K562 (cell line): ENCODE measurements at regions not wholly inside any gene's neighbourhood (a gene's known extent, or its start where the extent isn't known, plus 50 kb on each side); places are given as distances from the start of the nearest gene placed in this dataset.

Experiments used
- CTCF ChIP-seq, 3 experiments: IDR thresholded peaks in 2 of 3; conservative IDR thresholded peaks in 1 of 3; 2 replicates each; pipeline ENCODE4 v1.5.1; 2011 to 2012; ENCODE audit warnings: low read length in 3 of 3, mild to moderate bottlenecking in 3 of 3, control low read depth in 2 of 3, improper control_type of control experiment in 1 of 3, inconsistent platforms in 1 of 3, low read depth in 1 of 3, mixed read lengths in 1 of 3, moderate library complexity in 1 of 3; ENCODE audit not compliant: insufficient read depth in 2 of 3
- MCM7 ChIP-seq, 2 experiments: fragments of 450-650 bp; IDR thresholded peaks; 2 replicates each; pipeline ENCODE4 v1.6.1; 2016 to 2018
- POLR2A ChIP-seq: fragments of 450-650 bp; conservative IDR thresholded peaks from 2 replicates; pipeline ENCODE4 v1.6.1; 2016
- RAD51 ChIP-seq: fragments of 450-650 bp; IDR thresholded peaks from 2 replicates; pipeline ENCODE4 v1.7.1; 2016; ENCODE audit warnings: low read depth, mild to moderate bottlenecking, borderline replicate concordance
- ZNF431 ChIP-seq: sonication (generic); formaldehyde crosslinking; IDR thresholded peaks from 2 replicates; pipeline ENCODE4 v1.8.0; 2022; ENCODE audit warnings: mild to moderate bottlenecking, missing genetic modification reagents

- TF ChIP-seq MCM7 (IDR thresholded peaks at IDR 0.05) (no peak), POLR2A (no peak), ZNF431 (CRISPR knock-in tag) (no peak), CTCF (IDR thresholded peaks at IDR 0.05 in 2 of 3, conservative IDR thresholded peaks at IDR 0.05 in 1 of 3; ENCODE audit: insufficient read depth in 2 of 3, low read depth in 1 of 3, low read length in 3 of 3) (no peak), RAD51 (no peak)
Observed at GRCh38 chr18:72612894-72613533, 68.9 kb upstream of the CBLN2 start.
